GM18868 (cell line): ENCODE measurements at regions not wholly inside any gene's neighbourhood (a gene's known extent, or its start where the extent isn't known, plus 50 kb on each side); places are given as distances from the start of the nearest gene placed in this dataset.

Experiments used
- ATAC-seq: cut with Tn5 transposase; IDR thresholded peaks from one replicate; pipeline ENCODE4 v1.9.1; 2021; ENCODE audit warnings: mild to moderate bottlenecking, moderate library complexity; ENCODE audit not compliant: unreplicated experiment

DNA sequence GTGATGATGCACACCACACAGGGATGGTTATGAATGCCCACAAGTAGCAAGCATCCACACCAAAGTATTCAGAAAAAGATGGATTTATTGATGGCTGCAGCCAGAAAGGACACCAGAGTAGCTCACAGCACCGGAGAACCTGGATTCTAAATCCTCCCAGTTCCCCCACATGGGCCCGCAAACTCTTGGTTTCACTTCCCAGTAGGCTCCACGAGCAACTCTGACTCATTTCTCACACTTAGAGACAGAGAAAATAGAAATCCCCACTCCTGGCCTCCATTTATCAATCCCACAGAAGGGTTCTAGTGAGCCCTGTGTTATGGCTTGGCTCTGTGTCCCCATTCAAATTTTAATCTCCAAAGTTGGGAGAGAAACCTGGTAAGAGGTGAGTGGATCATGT, 426.7 kb upstream of the MYT1L start:
- ATAC-seq = peak; percentile 94

DNA sequence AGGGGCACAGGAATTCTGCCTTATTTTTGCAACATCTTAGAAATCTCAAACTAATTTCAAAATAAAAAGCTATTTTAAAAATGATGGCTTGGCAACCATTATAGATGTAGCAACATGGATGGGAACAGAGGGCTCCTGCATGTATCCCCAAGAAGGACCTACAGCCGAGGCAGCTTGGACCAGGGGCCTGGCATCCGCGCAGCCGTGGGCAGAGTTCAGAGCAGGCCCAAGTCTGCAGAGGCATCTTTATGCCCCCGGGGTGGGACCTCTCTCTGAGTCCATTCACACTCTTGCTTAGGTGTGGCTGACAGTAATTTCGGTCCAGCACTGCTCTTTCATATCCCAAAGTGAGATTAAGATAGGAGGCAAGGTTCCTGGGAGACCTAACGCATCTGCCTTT, 425.8 kb upstream of the MYT1L start:
- ATAC-seq = no peak

DNA sequence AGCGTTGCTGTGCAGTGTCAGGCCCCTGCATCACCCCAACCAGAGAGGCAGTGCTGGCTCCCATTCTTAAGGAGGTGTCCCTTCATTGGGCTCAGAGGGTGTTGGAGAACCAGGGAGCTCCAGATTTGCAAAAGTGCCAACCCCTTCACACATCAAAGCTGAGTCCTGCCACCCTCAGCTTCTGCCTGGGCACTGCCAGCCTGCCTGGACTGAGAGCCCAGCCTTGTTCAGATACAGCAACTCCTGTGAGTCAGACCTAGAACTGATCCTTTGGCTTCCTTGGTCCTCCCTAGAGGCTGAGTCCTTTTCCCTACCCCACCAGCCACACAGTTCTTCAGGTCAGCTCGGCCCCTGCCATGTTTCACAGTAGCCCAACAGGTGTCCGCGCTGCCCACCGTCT, 424.9 kb upstream of the MYT1L start:
- no peak for ATAC-seq

DNA sequence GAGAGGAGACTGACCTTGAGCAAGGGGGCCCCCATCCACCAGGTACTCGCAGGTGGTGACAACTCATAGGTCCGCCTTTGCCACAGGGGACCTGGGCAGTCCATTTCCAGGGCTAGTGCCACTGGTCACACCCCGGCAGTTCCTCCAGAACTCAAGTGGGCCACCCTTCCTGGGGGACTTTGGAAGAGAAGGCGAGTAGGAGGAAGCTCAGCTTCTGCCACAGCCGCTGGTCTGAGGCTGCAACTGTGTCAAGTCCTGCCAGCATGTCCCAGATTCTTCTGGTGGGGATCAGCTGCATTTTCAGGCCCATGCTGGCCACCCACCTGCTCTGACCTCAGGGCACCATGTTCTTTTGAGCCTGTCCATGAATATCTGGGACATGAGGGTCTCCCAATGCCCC, 423.9 kb upstream of the MYT1L start:
- ATAC-seq = no peak

DNA sequence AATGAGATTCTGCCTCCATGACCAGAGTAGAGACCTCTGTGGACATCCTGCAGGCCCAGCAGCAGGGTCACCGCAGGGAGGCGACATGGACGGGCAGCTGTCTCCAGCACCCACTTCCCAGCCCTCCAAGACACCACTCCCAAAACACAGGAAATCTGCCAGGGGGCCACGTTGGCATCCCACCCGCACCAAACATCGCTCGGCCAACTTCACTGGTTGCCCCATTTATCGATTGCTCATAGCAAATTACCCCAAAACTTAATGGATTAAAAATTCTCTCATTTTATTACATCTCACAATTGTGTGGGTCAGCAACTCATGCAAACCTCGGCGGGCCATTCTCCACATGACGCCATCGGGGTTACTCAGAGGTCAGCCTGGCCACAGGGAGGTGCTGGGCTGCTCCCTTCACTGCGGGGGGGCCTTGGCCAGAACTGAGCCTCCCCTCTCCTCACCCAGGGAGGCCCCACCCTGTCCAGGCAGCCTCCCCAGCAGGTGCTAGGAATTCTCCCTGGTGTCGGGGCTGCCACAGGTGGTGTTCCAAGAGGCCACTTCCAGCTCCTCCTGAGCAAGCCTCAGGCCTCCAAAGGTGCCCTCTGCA, 420.7 kb upstream of the MYT1L start:
- no peak for ATAC-seq

DNA sequence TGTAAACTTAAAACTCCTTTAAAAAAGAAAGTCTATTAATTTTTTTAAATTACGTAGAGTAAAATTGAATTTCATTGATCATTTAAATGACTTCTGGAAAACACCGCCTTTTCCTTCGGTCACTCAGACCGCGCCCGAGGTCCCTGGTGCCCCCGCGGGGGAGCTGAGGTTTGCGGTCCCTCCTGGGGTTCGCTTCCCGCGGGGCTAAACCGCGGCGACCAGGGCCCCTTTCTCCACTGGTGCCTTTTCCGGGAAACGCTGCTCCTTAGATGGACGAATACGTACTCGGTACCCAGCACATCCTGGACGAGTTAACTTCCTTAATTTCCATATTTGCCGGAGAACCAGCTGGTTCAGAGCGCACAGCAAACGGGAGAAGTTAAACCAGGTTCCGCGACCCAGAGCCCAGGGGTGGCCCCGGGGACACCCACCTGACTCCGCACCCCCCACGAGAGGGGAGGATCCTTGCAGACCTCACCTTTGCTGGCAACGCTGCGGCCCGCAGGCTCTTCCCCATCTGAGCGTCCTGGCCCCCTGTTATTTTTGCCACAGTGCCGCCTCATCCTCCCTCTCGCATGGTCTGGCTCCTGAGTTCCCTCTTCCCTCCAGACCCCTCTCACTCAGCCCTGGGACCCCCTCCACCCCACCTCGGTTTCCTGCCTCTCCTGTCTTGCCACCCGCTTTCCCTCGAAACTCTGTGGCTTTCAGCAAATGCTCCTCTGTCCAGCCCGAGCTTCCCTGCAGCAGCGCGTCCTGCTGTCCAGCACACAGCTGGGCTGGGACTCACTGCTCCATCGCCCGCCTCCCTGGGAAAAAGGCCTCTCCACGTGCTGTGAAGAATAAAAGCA, 420.0 kb upstream of the MYT1L start:
- no peak for ATAC-seq

DNA sequence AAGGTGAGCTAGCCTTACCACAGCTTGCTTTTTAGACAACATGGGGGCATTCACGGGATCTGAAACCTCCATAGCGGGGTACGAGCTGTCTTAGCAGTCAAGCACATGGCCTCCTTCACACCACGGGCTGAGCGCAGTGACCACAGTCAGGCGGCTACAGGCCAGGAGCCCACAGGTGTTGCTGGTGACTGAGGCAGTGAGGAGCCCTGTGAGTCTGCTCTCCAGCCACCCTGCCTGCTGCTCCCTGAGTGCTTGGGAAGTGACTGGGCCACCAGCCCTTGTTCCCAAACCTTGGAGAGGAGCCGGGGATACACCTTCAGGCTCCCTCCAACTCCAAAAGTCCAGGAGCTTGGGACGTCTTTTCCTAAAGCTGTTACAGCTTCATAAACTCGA, 418.1 kb upstream of the MYT1L start:
- ATAC-seq = no peak

DNA sequence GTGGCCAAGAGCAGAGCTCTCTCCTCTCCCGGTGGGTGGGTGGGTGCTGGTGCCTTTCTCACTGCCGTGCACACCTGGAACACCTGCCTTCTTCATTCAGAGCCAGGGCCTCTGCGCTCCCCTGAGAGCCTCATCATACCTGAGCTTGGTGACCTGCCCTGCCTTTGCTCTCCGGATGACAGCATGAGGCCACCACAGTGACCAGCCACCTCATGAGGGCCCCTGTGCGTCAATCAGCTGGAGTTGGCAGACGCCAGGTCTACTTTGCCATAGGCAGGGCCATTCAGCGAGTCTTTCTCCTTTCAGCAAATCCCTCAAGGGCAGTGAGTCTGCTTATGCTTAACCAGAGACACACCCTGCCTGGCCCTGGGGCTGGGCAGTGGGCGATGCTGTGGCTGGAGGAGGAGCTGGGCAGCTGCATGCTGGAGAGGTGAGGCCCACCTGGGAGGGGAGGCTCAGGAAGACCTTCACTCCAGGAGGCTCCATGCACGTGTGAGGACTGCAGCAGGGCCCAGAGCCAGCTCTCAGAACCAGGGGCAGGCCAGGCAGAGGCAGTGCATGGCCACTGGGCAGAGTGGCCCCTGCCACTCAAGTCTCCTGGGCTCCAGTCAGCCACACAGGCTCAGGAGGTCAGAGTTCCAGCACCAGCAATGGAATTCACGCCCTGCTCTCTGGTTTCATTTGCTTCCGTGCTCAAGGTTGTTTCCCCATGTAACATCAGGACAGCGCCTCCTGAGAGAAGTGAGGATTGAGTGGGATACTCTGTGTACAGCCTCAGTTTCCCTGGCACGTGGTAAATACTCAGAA, 417.5 kb upstream of the MYT1L start:
- ATAC-seq = no peak

DNA sequence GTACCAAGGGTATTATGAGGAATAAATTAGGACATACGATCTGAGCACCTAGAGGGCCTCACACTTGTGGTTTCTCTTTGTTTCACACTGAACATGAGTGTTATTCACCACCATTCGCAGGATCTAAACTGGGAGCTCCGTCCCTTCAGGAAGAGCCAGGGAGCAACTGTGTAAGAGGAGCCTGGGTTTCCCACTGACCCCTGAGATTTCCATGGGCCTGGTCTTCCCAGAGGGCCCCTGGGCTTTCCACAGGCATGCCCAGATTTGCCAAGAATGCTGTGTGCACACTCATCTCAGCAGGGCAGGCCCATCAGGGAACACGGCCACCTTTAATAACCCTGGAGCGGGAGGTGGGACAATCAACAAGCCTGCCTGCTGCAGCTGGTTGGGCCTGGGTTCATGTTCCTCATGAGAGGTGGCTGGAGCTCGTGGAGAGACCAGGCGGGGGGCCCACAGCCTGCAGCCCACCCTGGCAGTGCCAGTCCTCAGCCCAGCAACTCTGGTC, 416.8 kb upstream of the MYT1L start:
- ATAC-seq = no peak

DNA sequence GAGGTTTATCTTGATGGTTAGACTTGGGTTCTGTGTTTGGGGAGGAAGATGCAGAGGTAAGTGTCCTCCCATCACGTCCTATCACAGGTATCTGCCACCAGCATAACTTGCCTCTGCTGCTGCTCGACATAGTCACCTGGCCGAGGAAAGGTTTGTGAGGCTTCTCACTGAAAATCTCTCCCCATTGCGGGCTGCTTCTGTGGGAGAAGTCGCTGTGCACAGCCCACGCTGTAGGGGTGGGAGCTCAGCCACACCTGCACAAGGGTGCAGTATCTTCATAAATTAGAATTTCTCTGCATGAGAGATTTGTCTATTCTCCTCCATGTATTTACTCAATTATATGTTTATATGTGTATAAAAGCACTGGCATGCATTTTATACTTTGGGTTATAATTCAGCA, 415.7 kb upstream of the MYT1L start:
- ATAC-seq = no peak

DNA sequence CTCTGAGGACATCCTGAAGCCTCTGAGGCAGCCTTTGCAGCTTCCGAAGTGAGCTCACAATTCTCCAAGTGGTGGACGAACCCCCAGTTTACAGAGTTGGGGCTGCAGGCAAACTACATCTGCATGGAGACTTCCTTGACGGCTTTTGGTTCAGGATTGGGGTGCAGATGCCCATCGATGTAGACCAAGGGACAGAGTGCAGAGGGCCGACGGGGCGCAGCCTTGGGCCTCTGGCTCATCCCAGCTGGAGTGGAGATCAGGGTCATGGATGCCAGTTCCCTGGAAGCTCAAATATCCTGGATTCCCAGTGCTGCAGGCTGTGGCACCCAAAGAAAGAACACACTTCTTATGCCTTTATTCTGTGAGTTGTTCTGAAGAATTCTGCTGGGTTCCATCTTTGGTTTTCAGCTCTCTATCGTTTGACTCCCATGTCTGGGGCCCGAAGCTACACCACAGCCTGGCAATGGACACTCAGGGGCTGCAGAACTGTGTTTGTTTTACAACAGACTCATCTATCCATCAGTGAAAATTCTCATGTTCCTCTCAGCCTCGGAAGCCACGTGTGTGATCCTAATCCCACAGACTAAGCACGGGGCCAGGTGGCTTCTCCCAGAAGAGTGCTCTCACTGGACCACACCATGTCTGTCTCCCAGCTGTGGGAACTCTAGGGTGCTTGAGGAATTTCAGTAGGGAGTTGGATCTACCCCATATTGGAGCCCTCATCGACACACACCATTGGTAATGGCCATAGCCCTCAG, 414.1 kb upstream of the MYT1L start:
- no peak for ATAC-seq

DNA sequence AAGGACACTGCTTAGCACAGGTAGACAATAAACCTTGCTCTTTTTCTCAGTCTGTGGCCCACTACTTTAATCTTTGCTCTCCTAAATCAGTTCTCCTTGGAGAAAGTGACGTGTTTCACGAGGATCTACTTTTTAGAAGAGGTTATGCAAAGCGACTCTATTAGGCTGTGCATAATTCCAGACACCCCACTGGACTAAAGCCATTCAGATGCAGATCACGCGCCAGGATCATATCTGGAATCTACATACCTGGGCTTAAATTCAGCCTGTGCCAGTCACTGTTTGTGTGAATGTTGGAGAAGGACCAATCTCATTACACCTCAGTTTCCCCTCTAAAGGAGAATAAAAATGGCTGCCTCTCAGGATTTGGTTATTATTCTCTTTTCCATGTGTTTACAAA, 413.0 kb upstream of the MYT1L start:
- ATAC-seq = no peak

DNA sequence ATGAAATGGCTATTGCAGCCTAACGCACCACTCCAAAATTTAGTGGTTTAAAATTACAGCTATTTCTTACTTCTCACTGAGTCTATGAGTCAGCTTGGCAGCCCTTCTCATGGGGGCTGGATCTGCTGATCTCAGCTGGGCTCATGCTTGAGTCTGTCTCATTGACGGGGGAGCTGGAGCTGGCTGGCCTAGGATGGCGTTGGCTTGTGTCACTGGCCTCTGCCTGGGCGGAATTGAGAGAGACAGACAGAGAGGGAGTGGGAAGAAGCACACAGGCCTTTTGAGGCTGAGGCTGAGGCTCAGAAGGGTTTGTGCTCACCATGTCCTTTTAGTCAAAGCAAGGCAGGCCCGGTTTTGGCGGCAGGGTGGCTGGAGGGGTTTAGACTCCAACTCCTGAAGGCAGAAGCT, 412.1 kb upstream of the MYT1L start:
- ATAC-seq = no peak

DNA sequence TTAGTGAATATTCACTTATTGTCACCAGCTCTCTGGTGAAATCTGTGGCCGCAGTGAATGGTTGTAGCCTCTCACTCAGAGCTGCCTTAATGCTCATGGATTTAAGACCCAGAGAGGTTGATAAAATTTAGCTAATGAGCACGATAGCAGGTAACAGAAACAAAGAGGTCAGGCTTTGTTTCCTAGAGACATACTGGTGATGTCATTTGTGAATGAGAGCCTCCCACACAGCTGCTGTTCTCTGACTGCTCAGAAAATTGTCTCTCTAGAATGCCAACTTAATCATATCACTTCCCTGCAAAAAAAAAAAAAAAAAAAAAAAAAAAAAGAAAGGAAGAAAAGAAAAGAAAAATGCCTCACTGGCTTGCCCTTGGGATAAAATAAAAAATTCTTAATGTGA, 411.7 kb upstream of the MYT1L start:
- ATAC-seq = no peak

DNA sequence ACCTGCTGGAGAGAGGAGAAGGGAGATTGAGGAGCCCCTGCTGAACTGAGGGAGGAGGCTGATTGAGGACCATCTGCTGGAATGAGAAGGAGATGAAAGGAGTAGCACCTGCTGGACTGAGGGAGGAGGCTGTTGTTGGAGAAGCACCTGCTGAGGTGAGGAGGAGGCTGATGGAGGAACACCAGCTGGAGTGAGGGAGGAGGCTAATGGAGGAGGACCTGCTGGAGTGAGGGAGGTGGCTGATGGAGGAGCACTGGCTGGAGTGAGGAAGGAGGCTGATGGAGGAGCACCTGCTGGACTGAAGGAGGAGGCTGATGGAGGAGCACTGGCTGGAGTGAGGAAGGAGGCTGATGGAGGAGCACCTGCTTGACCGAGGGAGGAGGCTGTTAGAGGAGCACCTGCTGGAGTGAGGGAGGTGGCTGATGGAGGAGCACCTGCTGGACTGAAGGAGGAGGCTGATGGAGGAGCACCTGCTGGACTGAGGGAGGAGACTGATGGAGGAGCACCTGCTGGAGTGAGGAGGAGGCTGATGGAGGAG, 409.2 kb upstream of the MYT1L start:
- ATAC-seq = no peak

DNA sequence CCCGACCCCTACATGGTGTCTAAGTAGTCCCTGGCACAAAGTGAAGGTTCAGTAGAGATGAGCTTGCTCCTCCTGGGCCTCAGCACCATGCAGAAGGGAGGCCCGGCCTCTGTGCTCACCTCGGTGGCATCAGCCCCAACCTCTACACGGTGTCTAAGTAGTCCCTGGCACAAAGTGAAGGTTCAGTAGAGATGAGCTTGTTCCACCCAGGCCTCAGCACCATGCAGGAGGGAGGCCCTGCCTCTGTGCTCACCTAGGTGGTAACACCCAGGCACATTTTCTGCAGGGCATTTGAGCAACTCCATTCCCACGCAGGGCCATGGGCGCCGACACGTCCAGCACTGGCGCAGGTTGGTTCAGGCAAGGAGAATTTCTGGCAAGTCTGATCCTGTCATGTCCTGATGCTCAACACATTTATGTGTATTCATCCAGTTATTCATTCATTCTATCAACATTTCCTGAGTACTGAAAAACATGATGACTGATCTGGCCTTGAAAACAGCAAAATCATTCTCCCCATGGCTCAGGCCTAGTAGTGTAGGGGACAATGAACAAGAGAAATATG, 408.2 kb upstream of the MYT1L start:
- no peak for ATAC-seq

DNA sequence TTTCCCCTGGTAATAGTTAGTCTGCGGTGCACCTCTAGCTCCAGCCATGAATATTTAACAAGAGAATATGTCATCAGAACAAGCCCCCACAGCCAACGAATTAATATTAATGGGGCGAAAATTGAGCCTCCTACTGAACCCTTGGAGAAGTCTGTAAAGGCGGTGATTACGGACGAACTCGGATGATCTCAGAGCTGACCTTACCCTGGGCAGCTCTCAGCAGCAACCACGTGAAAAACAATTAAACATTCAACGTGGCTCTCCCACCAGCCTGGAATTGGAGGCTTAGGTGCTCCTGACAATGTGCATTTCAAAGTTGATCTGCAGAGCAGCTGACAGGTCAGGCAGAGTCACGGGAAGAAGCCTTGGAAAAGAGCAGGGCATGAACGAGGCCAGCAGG, 407.6 kb upstream of the MYT1L start:
- no peak for ATAC-seq

DNA sequence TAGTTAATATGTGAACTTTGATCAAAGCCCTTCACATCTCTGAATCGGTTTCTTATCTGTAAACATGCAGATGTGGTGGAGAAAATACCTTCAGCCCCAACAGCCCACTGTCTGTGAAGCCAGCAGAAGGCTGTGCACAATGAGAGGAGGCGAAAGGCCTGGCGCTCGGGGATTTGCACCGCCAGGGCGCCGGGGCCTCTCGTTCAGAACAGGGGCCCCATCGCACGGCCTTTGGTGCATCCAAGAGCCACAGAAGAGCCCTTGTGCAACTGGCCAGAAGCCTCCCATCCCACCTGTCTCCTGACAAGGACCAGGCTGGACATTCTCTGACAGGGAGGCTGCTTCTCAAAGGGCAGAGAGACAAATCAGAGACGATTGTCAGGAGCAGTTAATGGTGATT, 407.2 kb upstream of the MYT1L start:
- ATAC-seq = no peak

DNA sequence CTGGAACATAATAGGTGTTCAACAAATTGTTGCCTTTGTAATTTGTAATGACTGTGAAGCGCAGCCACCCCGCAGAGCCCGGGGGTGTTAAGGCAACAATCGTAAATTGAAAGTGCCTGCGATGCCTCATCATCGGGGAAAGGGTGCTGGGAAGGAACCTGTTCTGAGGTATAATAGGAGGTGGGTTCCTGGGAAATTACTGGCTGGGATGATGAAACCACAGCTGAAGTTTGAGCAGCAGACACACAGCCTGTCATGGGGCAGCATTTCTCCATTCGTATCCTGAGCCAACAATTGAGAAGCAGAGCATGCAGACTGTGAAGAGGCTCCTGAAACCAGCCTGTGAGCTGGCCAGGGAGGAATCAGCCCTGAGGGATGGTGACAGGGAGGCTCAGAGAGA, 404.0 kb upstream of the MYT1L start:
- ATAC-seq = no peak

DNA sequence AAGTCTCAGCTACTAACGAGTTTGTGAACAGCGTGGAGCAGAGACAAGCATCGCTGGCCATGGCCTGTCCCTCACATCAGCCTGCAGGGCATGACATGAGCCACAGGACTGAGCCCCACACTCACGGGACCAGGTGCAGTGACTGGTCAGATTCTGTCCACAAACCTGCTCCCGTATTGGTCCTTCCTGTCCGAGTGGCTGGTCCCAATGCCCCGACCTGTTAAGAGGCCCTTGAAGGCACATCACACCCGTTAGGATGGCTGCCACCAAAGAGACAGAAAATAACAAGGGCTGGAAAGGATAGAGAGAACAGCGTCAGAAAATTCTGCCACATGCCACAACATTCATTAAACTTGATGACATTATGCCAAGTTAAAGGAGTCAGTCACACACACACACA, 403.2 kb upstream of the MYT1L start:
- ATAC-seq = no peak
